Upper lobe of right lung (tissue), 1 donor: ENCODE measurements at regions not wholly inside any gene's neighbourhood (a gene's known extent, or its start where the extent isn't known, plus 50 kb on each side); places are given as distances from the start of the nearest gene placed in this dataset.
A peak's percentile ranks its signal among the peaks of the same experiment; 100 is the strongest.

Experiments used
- ATAC-seq: fragments of 200-7000 bp; cut with Tn5 transposase; one replicate; pipeline ENCODE4 v1.9.1; 2020; ENCODE audit warnings: mild to moderate bottlenecking, moderate library complexity
- DNase-seq: peaks from one replicate; pipeline ENCODE4 v3.0.0-alpha.2; 2020
- H3K27ac ChIP-seq: fragments of 200-600 bp; one replicate; pipeline ENCODE4 v1.8.0; 2022
- H3K27me3 ChIP-seq: fragments of 200-600 bp; one replicate; pipeline ENCODE4 v1.8.0; 2022; ENCODE audit warnings: mild to moderate bottlenecking
- H3K36me3 ChIP-seq: fragments of 200-600 bp; one replicate; pipeline ENCODE4 v1.8.0; 2022
- H3K4me1 ChIP-seq: fragments of 200-600 bp; one replicate; pipeline ENCODE4 v1.8.0; 2022
- H3K4me3 ChIP-seq: fragments of 200-600 bp; one replicate; pipeline ENCODE4 v1.8.0; 2022; ENCODE audit warnings: mild to moderate bottlenecking
- H3K9me3 ChIP-seq: fragments of 200-600 bp; one replicate; pipeline ENCODE4 v1.8.0; 2022
- intact Hi-C: fragments of 100-400 bp; cut with DNase I; formaldehyde crosslinking; loops from one replicate; pipeline ENCODE4 v1.11.0; 2022
- TF ChIP-seq, protein P1 (sequence below): fragments of 200-600 bp; IDR thresholded peaks from one replicate; pipeline ENCODE4 v1.8.0; 2022; ENCODE audit warnings: antibody characterized with exemption
- donor health status: DM: no; HTN: yes; CAD: no; lungs with severe emphysema.

DNA sequence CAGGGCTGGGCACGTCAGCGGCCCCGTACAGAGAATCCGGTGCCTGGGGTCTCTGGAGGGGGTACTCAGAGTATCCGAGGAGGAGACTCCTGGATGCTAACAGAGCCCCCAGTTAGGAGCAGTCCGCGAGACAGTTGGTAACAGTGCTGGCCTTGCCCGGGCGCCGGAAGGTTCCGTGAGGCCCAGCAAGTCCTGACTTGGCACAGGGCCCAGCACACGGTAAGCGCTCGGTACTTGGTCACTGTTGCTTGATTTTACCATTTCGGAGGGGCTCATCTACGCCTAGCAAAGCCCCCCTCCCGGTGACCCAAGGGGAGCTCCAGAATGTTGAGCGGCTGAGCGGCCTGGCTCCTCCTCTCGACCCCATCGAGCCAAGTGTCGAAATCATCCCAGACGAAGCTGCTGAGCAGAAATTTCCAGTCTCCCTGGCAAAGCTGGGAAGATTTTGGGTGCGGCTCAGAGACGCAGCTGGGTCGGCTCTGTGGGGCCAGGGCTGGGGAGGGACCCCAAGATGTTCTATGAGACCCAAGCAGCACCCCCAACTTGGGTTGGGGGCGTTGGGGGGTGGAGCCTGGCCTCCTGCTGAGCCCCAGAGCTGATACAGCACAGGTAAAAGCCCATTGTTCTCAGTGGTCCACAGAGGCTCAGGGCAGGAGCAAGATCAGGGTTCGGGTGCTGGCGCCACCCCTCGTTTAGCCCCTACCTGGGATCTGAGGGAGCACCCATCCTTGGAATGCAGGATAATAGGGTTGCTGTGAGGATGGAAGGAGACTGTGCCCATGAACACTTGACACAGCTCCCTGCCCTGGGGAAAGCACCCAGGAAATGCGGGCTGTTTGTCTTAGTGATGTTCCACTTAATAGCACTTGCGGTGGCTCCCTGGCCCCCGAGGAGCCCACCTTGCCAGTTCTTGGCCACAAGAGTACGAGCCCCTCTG lies 137.2 kb downstream of the C9orf50 start:
- ATAC-seq (peak; percentile 45), DNase-seq (peak; percentile 91)
- Histone ChIP-seq H3K4me3 (peak overlapping the region; percentile 62), H3K27ac (peak overlapping the region; percentile 100), H3K36me3 (no peaks in the 10 kb centered on the region), H3K9me3 (no peaks in the 10 kb centered on the region), H3K4me1 (peaks cover 54% of the 10 kb centered on the region), H3K27me3 (no peaks in the 10 kb centered on the region)
- TF ChIP-seq, protein P1, sequence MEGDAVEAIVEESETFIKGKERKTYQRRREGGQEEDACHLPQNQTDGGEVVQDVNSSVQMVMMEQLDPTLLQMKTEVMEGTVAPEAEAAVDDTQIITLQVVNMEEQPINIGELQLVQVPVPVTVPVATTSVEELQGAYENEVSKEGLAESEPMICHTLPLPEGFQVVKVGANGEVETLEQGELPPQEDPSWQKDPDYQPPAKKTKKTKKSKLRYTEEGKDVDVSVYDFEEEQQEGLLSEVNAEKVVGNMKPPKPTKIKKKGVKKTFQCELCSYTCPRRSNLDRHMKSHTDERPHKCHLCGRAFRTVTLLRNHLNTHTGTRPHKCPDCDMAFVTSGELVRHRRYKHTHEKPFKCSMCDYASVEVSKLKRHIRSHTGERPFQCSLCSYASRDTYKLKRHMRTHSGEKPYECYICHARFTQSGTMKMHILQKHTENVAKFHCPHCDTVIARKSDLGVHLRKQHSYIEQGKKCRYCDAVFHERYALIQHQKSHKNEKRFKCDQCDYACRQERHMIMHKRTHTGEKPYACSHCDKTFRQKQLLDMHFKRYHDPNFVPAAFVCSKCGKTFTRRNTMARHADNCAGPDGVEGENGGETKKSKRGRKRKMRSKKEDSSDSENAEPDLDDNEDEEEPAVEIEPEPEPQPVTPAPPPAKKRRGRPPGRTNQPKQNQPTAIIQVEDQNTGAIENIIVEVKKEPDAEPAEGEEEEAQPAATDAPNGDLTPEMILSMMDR, result no peak
- intact Hi-C loops, result no loop called here

DNA sequence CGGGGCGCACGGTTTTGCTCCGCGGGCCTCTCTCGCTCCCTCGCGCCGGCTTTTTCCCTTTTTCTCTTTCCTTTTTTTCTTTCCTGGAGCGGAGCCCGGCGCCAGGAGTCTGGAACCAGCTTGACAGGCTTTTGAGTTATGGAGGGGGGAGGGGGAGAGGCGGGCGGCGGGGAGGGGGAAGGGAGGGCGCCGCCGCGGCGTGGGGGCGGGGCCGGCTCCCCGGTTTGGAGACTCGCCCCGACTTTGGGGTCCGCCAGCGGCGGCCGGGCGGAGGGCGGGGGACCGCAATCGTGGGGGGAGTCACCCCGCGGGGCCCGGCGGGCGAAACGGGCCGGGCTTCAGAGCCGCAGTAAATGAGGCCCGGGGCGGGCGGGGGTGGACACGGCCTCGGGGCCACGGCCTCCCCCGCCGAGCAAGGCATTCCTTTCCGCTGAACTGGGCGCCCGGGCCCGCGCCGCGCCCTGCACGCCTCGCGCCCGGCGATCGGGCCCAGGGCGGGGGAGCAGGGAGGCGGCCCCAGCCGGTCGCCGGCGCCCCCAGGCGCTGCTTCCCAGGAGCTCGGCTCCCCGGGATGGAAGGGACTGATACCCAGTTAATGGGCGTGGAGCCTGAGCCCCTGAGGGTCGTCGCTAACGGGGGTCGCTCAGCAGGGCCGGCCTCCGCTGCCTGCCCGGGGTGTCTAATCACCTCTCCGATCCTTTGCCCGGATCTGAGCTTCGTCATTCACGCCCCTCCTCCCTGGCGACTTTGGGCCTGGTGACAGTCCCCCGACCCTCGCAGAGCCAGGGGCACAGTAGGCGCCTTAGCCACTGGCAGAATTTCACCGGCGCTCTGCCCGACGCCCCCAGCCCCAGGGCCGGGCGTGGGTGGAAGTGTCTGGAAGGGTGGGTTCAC lies 138.1 kb downstream of the C9orf50 start:
- H3K4me3 ChIP-seq, result peak overlapping the region; percentile 62
- DNase-seq, result peak; percentile 91
- peak overlapping the region; percentile 100 for H3K27ac ChIP-seq
- H3K9me3 ChIP-seq, result no peaks in the 10 kb centered on the region
- peak; percentile 85 for ATAC-seq
- intact Hi-C loops, result no loop called here
- H3K27me3 ChIP-seq, result no peaks in the 10 kb centered on the region
- TF ChIP-seq, protein P1, result no peak
- H3K4me1 ChIP-seq, result peaks cover 51% of the 10 kb centered on the region
- no peaks in the 10 kb centered on the region for H3K36me3 ChIP-seq

DNA sequence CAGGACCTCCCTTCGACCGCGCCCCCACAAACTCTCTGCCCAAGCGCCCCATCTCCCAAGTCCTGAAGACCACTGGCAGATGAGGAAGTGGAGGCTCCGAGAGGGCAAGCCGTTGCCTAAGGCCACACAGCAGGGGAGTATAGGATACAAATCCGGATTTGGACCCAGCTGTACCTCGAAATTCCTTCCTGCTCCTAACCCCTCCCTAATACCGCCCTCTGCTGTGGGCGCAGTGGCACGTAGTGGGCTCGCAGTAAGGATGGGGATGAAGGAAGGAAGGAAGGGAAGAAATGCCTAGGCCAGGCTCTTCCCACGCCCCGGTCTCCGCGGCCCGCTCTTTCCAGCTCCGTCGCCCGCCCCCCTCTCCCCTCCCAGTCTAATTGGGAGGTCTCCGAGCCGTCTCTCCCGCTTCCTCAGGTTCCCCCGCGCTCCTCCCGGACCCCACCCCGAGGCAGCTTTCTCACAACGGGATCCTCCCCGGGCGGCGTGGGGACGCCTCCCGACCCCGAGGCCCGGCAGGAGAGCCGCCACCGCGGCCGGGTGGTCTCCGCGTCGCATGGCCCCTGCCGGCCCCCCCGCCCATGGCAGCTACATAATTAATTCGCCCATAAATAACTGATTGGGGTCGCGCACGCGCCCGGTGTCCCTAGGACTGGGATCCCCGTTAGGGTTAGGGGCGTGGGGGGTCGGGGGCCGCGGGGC lies 138.9 kb downstream of the C9orf50 start:
- no peaks in the 10 kb centered on the region for H3K9me3 ChIP-seq
- ATAC-seq, result peak; percentile 30
- no peaks in the 10 kb centered on the region for H3K27me3 ChIP-seq
- TF ChIP-seq, protein P1, result peak; percentile 23
- peak overlapping the region; percentile 100 for H3K27ac ChIP-seq
- H3K36me3 ChIP-seq, result no peaks in the 10 kb centered on the region
- H3K4me1 ChIP-seq, result peaks cover 43% of the 10 kb centered on the region
- no peak for DNase-seq
- intact Hi-C loops, result no loop called here
- H3K4me3 ChIP-seq, result peak overlapping the region; percentile 62

DNA sequence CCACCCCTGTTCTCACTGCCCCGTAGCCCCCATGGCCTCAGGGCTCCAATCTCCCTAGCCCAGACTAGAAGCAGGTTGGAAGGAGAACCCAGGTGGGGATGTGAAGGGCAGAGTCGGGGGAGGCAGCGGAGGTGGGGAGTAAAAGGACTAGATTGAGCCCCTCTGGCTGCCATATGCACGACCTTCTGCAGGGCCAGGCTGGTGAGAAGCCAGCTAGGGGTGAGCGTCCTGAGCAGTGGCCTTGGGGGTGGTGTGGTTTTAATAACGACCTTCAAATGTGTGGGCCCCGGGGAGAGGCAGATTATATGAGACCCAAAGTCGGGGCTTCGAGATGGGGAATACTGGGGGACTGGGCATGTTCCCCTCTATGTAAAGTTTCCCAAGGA lies 139.5 kb downstream of the C9orf50 start:
- no peaks in the 10 kb centered on the region for H3K36me3 ChIP-seq
- DNase-seq (no peak), ATAC-seq (no peak)
- peak overlapping the region; percentile 100 for H3K27ac ChIP-seq
- H3K9me3 ChIP-seq, result no peaks in the 10 kb centered on the region
- TF ChIP-seq, protein P1, result no peak
- H3K4me3 ChIP-seq, result no peak overlapping the region
- intact Hi-C loops, result no loop called here
- no peaks in the 10 kb centered on the region for H3K27me3 ChIP-seq
- H3K4me1 ChIP-seq, result peaks cover 38% of the 10 kb centered on the region

DNA sequence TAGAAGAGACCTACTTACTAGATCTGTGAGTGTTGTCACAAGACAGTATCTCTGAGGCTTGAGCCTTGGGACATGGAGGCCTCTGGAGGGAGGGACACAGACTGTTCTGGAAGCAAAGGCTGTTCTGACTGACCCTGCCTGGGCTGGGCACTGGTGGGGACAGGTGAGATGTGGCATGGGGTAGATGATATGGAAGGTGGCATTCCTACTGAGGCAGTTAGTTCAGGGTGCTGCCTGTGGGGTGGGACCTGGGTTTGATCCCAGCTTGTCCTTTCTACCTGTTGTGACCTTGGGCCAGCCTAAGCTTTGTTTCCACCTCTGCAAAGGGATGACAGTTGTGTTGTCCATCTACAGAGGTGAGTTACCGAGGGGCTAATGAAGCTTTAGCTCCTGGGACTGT lies 140.2 kb downstream of the C9orf50 start:
- no peaks in the 10 kb centered on the region for H3K36me3 ChIP-seq
- no peak overlapping the region for H3K27ac ChIP-seq
- no peak for ATAC-seq
- TF ChIP-seq, protein P1, result no peak
- no peak overlapping the region for H3K4me3 ChIP-seq
- H3K9me3 ChIP-seq, result no peaks in the 10 kb centered on the region
- no peak for DNase-seq
- intact Hi-C loops, result no loop called here
- H3K4me1 ChIP-seq, result peaks cover 33% of the 10 kb centered on the region
- no peaks in the 10 kb centered on the region for H3K27me3 ChIP-seq
